Esophagus muscularis mucosa (tissue), 4 donors: ENCODE measurements at regions not wholly inside any gene's neighbourhood (a gene's known extent, or its start where the extent isn't known, plus 50 kb on each side); places are given as distances from the start of the nearest gene placed in this dataset.

ENCODE experiments used
- EP300 ChIP-seq: sonication (generic); formaldehyde crosslinking; IDR thresholded peaks from one replicate; pipeline ENCODE4 v1.6.1; 2017; ENCODE audit warnings: antibody characterized with exemption
- POLR2A ChIP-seq: fragments of 450-650 bp; IDR thresholded peaks from one replicate; pipeline ENCODE4 v1.6.1; 2017; ENCODE audit warnings: antibody characterized with exemption, moderate library complexity, mild to moderate bottlenecking, low read depth
- POLR2AphosphoS5 ChIP-seq, 2 donors: sonication (generic); formaldehyde crosslinking; IDR thresholded peaks; one replicate each; pipeline ENCODE4 v1.6.1; 2017; ENCODE audit warnings: antibody characterized with exemption in 2 of 2
- TF ChIP-seq, protein P1 (sequence below), 3 experiments: fragments of 200-600 bp in 2 of 3; fragments of 450-650 bp in 1 of 3; sonication (generic) in 2 of 3; IDR thresholded peaks; one replicate each; pipeline ENCODE4 v1.5.1; 2017 to 2019; ENCODE audit warnings: antibody characterized with exemption in 3 of 3, mild to moderate bottlenecking in 2 of 3, moderate library complexity in 1 of 3

DNA sequence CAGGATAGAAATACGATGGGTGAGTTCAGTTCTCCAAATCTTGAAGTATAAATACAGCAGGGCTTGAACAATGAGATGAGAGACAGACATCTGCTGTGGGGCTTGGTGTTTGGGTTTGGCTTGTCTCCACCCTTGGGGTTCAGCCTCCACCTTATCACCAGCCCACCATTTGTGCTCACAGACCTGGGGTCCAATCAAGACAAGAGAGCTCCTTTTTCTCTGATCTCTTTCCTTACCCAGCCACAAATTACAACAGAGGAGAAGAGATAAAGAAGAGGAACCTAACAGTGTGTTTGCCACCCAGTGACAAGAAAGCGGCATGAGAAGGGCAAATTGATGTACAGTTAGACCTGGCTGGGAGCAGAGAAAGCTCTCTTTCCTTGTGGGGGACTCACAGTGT lies 204.5 kb upstream of the CXCR4 start:
- TF ChIP-seq, protein P1, sequence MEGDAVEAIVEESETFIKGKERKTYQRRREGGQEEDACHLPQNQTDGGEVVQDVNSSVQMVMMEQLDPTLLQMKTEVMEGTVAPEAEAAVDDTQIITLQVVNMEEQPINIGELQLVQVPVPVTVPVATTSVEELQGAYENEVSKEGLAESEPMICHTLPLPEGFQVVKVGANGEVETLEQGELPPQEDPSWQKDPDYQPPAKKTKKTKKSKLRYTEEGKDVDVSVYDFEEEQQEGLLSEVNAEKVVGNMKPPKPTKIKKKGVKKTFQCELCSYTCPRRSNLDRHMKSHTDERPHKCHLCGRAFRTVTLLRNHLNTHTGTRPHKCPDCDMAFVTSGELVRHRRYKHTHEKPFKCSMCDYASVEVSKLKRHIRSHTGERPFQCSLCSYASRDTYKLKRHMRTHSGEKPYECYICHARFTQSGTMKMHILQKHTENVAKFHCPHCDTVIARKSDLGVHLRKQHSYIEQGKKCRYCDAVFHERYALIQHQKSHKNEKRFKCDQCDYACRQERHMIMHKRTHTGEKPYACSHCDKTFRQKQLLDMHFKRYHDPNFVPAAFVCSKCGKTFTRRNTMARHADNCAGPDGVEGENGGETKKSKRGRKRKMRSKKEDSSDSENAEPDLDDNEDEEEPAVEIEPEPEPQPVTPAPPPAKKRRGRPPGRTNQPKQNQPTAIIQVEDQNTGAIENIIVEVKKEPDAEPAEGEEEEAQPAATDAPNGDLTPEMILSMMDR (IDR thresholded peaks at IDR 0.05), result no peak
- TF ChIP-seq POLR2A (no peak), POLR2AphosphoS5 (IDR thresholded peaks at IDR 0.05) (no peak), EP300 (no peak)
